ENCODE measurements at regions not wholly inside any gene's neighbourhood (a gene's known extent, or its start where the extent isn't known, plus 50 kb on each side); places are given as distances from the start of the nearest gene placed in this dataset.
"Not testable (repeated sequence)": the region's sequence is repeated elsewhere in the genome, so short reads cannot be mapped to it uniquely, and the experiment has no call there.

DNA sequence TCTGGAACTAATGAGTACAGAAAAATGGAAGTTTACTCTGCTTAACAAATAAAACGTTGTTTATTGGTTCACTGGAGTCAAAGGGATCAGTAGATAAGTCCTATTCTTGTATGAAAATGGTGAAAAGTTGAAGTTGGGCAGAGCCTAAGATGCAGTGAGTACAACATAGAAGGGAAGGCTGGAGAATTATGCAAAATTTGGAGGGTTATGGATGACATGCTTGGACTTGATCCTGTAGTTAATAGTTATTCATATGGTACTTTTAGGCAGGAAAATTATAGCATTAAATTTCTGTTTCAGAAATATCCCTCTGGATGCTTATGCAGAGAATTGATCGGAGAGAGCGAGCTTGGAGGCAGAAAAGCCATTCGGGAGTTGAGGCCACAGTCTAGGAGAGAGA lies 167.6 kb downstream of the KCNS3 start:
- no peak overlapping the region for H3K27ac ChIP-seq
- TF ChIP-seq, protein P1, sequence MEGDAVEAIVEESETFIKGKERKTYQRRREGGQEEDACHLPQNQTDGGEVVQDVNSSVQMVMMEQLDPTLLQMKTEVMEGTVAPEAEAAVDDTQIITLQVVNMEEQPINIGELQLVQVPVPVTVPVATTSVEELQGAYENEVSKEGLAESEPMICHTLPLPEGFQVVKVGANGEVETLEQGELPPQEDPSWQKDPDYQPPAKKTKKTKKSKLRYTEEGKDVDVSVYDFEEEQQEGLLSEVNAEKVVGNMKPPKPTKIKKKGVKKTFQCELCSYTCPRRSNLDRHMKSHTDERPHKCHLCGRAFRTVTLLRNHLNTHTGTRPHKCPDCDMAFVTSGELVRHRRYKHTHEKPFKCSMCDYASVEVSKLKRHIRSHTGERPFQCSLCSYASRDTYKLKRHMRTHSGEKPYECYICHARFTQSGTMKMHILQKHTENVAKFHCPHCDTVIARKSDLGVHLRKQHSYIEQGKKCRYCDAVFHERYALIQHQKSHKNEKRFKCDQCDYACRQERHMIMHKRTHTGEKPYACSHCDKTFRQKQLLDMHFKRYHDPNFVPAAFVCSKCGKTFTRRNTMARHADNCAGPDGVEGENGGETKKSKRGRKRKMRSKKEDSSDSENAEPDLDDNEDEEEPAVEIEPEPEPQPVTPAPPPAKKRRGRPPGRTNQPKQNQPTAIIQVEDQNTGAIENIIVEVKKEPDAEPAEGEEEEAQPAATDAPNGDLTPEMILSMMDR (IDR thresholded peaks at IDR 0.05), result no peak
- TF ChIP-seq POLR2A (IDR thresholded peaks at IDR 0.05), result no peak
- intact Hi-C loops (cut with DNase I), result no loop called here
- H3K9me3 ChIP-seq (replicated peaks in 1 of 3), result no peaks in the 10 kb centered on the region
- DNase-seq, result no peak
- 77 to 85% (median 81%) methylated on average over 4 of the region's 4 CpGs for WGBS, 4 donors
- H3K27me3 ChIP-seq, result no peaks in the 10 kb centered on the region
- no peaks in the 10 kb centered on the region for H3K36me3 ChIP-seq (replicated peaks in 1 of 2)
- no peaks in the 10 kb centered on the region for H3K4me1 ChIP-seq (replicated peaks in 1 of 2)
- H3K4me3 ChIP-seq, result no peak overlapping the region

DNA sequence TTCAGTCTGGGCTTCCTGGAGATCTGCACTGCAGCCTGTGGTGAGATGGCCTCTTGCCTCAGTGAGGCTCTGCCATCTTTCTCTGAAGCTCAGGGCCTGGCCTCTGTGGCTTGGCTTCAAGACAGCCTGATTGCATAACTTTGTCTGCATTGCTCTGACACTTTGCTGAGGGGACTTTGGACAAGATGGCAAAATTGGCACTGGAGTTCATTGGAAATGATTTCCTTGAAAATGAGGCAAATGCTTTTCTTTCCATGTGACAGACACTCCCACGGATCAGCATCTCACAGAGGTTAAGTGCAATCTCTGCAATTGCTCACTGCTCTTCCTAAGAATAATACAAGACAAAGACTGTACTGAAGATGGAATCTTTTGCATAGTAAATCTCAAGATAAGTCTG lies 166.8 kb downstream of the KCNS3 start:
- H3K4me3 ChIP-seq, result no peak overlapping the region
- no peak overlapping the region for H3K27ac ChIP-seq
- WGBS, 4 donors, result 44 to 64% (median 57%) methylated on average over 1 of the region's 1 CpG
- H3K36me3 ChIP-seq (replicated peaks in 1 of 2), result no peaks in the 10 kb centered on the region
- no peaks in the 10 kb centered on the region for H3K4me1 ChIP-seq (replicated peaks in 1 of 2)
- no peaks in the 10 kb centered on the region for H3K27me3 ChIP-seq
- intact Hi-C loops (cut with DNase I), result no loop called here
- no peaks in the 10 kb centered on the region for H3K9me3 ChIP-seq (replicated peaks in 1 of 3)
- no peak for DNase-seq
- TF ChIP-seq POLR2A (IDR thresholded peaks at IDR 0.05), result no peak

- intact Hi-C loops (cut with DNase I); H3K27me3 ChIP-seq; H3K4me1 ChIP-seq (replicated peaks in 1 of 2); DNase-seq; H3K27ac ChIP-seq; H3K9me3 ChIP-seq (replicated peaks in 1 of 3); H3K36me3 ChIP-seq (replicated peaks in 1 of 2); H3K4me3 ChIP-seq: not testable (repeated sequence)
- 72 to 88% (median 81%) methylated on average over 11 to 16 of the region's 16 CpGs for WGBS, 4 donors
Observed at GRCh38 chr2:18017381-18017780, 138.9 kb downstream of the KCNS3 start.

DNA sequence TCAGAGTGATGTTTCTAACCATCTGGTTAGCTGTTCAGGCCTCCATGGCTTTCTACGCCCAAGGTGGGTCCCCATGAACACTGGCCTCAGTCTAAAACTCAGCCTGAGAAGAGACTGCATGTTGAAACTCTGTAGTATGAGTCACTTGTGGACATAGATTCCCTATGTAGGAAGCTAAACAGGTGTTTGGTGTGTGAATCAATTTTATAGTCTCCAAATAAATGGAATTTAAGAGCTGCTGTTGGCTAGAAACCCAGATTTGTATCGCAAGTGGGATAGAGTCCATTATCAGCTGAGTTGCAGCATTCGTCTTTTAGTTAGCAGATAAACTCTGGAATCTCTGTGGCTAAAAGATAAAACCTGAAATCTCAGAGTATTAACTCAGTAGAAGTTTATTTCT lies 131.4 kb downstream of the KCNS3 start:
- H3K4me3 ChIP-seq, result no peak overlapping the region
- intact Hi-C loops (cut with DNase I), result no loop called here
- H3K27ac ChIP-seq, result no peak overlapping the region
- TF ChIP-seq, protein P1 (IDR thresholded peaks at IDR 0.05), result no peak
- TF ChIP-seq POLR2A (IDR thresholded peaks at IDR 0.05), result no peak
- H3K4me1 ChIP-seq (replicated peaks in 1 of 2), result no peaks in the 10 kb centered on the region
- no peaks in the 10 kb centered on the region for H3K36me3 ChIP-seq (replicated peaks in 1 of 2)
- whole genome bisulfite sequencing, 4 donors, result 69 to 79% (median 76%) methylated on average over 3 of the region's 3 CpGs
- H3K9me3 ChIP-seq (replicated peaks in 1 of 3), result no peaks in the 10 kb centered on the region
- no peak for DNase-seq
- H3K27me3 ChIP-seq, result no peaks in the 10 kb centered on the region

DNA sequence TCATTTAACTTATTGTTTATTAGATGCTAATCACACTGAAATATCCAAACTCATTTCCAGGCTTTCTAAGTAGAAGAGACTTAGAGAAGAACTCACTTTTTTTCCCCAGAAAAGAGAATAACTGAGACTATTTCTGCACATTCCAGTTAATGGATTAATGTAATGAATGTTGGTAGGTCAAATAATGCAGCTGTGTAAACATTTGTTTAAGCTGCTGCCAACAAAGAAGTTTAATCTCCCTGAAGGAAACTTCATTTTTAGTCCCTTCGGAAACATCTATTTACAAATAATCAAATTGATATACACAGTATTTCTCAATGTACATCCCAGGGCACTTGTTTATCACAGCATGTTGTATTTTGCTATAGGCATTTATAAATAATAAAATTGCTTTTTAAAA lies 126.9 kb downstream of the KCNS3 start:
- H3K4me3 ChIP-seq, result no peak overlapping the region
- TF ChIP-seq, protein P1 (IDR thresholded peaks at IDR 0.05), result no peak
- TF ChIP-seq POLR2A (IDR thresholded peaks at IDR 0.05), result no peak
- no peaks in the 10 kb centered on the region for H3K4me1 ChIP-seq (replicated peaks in 1 of 2)
- H3K9me3 ChIP-seq (replicated peaks in 1 of 3), result no peaks in the 10 kb centered on the region
- no peaks in the 10 kb centered on the region for H3K36me3 ChIP-seq (replicated peaks in 1 of 2)
- WGBS, 4 donors, result 30 to 52% (median 36%) methylated on average over 1 of the region's 1 CpG
- intact Hi-C loops (cut with DNase I), result no loop called here
- no peaks in the 10 kb centered on the region for H3K27me3 ChIP-seq
- H3K27ac ChIP-seq, result no peak overlapping the region
- DNase-seq, result no peak
